ENCODE measurements at regions not wholly inside any gene's neighbourhood (a gene's known extent, or its start where the extent isn't known, plus 50 kb on each side); places are given as distances from the start of the nearest gene placed in this dataset.

DNA sequence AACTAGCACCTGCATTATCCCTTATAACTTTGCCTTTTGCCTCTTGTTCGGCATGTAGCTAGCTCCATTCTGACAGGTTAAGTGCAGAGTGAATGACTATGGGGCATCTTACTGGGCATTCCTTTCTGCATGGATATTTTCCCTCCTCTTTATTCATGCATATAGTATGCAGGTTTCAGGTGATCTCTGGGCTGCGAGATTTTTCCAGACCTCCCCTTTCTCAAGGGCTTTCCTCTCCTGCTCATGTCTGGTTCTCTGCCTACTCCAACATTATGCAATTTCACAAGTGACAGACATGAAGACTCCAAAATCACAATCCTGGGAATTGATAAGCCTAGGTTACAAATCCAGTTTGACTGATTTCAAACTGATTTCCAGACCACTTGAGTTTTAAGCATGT lies 503.8 kb downstream of the NXPH1 start:
- DNase-seq (ENCODE audit: low spot score): no peak

DNA sequence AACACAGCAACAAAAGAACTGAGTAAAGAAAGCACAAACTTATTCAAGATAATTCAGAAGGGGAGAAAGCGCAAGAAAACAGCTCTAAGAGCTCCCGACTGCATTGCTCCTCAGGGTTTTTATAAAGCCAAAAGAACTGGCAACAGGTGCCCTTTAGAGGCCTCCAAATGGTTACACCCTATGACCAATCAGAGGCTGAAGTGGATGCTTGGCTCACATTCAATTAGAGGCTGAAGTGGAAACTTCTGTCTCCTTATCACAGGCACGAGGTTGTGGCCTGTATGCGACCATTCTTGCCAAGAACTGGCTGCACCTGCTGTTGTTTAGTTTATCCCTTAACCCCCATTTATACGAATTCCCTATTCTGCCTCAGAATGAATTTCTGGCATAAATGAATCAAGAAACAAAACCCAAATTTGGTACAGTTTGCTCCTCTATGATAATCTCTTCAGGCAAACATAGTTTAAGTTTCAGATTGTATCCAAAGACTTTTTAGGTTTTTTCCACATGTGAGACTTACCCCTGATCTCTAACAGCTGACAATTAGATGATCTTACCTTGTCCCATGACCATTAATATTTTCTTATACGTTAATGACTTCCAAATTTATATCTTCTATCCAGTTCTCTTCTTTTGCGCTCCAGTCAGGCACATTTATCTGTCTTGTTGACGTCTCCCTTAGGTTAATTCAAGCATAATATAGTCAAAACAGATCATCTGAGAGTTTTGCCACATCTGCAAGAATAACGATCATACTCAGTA lies 504.8 kb downstream of the NXPH1 start:
- no peak for DNase-seq (ENCODE audit: low spot score)

DNA sequence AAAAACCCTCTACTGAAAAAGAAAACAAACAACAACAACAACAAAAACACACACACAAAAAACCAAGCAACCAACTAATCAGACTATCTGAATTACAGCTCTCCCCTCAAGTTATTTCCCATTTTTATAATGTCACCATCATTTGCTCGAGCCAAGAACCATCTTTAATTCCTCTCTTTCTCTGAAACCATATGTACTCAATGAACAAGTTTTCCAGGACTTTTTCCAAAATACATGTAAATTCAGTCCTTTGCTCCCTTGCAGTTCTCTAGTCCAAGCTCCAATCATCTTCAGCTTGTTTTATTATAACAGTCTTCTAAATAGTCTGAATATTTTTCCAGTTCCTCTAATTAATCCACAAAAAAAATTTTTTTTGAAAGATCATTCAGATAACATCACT lies 506.0 kb downstream of the NXPH1 start:
- no peak for DNase-seq (ENCODE audit: low spot score)

DNA sequence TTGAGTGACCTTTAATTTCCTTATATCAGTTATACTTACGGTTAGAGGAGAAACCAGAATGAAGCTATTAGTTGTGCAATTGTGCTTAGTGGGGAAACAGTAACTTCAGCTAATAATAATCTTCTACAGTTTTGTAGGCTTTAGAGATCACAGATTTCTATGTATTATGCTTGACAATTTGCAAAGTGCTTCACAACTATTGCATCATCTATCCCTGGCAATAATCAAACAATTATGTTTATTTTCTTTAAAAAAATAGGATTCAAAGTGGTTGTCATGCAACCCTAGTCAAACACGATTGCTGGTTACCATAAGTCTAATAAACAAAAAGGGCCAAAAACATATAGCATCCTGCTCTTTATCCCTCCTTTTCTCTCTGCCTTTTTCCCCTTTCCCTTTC lies 530.3 kb downstream of the NXPH1 start:
- DNase-seq (ENCODE audit: low spot score): no peak

DNA sequence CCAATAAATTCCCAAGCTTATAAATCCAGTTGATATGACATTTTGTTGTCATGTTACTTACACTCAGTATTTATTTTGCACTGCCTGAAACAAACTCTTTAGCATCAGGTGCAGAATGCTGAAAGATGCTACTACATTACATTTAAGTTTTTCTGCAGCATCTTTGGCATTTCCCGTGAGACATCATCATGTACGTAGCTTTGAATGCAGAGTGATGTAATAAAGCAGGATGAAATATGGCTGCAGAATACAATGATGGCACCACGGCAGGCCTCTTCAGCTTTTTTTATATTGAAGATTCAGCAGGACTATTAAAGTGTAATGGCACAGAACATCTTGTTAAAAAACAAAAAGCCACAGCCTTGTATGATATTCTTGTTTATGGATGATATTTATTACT lies 531.8 kb downstream of the NXPH1 start:
- no peak for DNase-seq (ENCODE audit: low spot score)

DNA sequence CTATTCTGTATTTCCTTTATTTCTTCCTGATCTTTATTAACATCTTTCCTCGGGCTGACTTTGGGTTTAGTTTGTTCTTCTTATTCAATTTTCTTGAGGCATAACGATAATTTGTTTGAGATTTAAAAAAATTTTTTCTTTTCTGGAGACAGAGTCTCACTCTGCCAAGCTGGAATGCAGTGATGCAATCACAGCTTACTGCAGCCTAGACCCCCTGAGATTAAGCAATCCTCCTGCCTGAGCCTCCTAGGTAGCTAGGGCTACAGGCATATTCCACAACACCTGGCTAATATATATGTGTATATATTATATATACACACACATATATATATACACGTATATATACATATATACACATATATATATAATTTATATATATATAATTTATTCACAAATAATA lies 540.2 kb downstream of the NXPH1 start:
- DNase-seq (ENCODE audit: low spot score): no peak

DNA sequence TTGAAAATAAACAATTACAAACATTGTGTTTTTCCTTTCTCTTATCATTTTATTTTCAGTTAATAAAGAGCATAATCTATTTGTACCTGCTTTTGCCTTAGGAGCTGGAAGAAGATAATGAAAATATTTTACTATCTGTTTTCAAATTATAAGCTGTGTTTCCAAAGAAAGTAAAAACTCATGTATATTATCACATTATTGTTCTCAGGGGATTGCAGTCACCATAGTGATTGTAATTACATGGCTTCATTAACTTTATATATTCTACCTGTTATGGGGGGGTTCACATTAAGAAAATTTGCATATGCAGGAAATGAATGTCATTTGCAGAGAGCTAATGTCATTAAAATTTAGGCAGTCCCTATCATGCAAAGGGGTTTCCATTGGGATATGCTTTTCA lies 542.3 kb downstream of the NXPH1 start:
- no peak for DNase-seq (ENCODE audit: low spot score)

DNA sequence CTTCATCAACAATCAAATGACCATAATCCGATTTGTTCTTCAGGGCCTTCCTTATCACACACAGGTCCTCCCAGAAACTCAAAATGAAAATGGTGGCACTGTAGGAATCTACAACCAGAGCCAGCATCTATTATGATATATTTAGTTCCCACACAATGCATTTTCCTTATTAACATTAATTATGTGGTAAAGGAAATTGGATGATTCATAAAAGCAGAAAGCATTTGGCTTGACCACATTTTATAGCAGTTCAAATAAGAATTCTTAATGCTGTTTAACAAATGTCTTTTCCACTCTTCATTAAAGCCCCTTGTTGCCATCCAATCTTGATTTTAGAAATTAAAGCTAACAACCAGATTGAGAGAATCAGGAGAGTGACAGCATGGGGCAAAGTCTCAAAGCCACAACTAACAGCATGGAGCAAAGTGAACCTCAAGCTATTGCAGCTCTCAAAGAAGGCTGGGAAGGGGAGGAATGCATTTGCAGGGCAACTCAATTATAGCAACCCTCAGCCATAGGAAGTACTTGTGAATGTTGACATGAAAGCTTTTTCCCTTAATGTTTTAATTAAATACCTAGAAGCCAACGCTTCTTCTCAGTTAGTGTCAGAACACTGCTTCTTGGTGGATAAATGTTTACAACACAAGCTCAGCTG lies 549.1 kb downstream of the NXPH1 start:
- no peak for DNase-seq (ENCODE audit: low spot score)

DNA sequence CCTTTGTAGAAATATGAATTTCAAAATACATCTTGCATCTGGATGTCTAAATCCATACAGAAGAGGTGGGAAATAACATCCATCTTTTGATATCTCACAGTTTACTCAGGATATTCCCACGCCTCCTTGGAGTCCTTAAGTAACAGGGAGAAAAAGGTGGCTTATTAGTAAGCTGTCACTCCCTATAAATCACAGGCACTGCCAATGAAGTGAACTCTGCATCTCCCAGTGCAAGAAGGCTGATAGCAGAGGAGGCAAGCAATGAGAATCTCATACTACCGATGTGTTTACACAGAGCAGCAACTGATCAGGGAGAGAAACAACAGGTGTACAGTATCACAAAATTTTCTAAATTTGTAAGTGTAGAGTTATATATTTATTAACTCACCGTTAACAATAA lies 551.8 kb downstream of the NXPH1 start:
- no peak for DNase-seq (ENCODE audit: low spot score)

DNA sequence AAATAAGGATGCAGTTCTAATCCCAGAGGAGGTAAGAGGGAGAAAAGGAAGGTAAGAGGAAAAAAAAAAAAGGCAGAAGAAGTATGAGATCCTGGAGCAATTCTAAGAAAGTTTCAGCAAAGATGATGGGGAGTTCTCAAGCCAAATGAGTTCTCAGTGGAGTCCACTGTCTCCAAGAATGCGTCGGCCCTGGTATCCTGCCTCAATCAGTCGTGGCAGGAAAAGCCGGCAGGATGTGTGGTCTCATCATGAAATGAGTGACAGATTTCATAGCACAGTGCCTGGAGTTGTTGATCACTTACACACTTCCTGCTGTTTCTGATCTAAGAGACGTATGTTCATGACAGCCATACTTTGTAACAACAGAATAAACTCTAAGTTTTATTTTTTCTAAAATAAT lies 554.9 kb downstream of the NXPH1 start:
- no peak for DNase-seq (ENCODE audit: low spot score)

DNA sequence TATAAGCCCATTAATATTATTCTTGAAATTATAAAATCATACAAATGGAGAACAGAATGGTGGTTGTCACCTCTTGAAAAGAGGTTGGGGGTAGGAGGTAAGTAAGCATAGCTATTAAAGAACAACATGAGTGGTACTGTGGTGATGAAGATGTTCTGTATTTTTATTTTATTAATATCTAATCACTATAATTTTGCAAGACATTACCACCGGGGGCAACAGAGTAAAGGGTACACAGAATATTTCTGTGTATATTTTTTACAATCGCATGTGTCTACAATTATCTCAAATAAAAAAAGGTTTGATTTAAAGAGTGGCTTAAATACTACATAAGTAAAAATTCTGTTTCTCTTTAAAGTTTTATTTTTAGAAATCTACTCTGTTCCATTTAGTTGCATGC lies 557.8 kb downstream of the NXPH1 start:
- DNase-seq (ENCODE audit: low spot score): no peak

DNA sequence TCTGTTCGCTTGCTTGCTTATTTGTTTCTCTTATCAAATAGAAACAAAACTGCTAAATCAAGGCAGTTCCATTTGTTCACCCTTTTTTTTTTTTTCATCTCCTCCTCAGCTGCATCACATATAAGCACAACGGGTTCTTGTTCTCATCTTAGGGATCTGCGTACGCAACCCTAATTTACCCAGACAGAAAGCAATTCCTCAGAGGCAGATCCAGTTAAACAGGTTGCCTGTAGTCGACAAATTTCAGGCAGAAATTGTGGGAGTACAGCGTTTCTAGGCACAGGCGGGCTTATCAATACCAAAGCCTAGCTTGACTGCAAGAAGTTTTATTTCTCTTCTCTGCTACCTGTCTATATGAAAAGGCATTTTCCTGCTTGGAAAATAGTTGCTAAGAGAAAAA lies 565.4 kb downstream of the NXPH1 start:
- DNase-seq (ENCODE audit: low spot score): no peak

DNA sequence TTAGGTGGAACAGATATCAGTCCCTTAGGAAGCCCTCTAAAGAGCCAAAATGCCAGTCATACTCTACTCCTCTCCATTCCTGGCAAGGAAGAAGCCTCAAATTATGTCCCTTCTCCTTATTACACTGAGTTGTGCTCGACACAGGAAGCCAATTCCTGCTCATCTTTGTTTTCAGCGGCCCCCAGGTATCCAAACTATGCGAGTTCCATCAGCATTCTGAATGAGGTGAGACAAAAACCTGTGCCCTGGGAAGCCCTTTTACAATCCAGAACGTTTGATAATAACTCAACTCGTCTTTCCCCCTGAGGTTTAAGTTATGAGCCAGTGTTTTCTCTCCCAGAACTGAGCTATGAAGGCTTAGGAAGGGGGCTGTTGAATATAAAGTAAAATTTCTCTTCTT lies 580.5 kb downstream of the NXPH1 start:
- no peak for DNase-seq (ENCODE audit: low spot score)

DNA sequence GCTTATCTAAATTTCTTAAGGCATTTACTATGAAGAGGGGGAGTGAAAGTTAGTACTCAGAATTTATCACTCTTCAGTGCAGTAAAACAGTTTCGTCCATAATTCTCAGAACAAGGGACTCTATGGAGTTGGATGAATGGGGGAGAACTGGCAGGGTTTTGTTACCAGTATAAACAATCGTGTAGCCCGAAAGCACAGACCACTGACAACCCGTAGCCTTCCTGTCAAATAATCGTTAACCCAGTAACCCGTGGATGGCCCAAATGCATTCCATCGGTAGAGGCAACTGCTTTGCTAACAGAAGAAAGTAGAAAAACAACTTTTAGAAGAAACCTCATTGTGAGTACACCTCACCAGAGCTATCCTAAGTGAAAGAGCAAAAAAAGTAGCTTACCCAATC lies 583.9 kb downstream of the NXPH1 start:
- no peak for DNase-seq (ENCODE audit: low spot score)

DNA sequence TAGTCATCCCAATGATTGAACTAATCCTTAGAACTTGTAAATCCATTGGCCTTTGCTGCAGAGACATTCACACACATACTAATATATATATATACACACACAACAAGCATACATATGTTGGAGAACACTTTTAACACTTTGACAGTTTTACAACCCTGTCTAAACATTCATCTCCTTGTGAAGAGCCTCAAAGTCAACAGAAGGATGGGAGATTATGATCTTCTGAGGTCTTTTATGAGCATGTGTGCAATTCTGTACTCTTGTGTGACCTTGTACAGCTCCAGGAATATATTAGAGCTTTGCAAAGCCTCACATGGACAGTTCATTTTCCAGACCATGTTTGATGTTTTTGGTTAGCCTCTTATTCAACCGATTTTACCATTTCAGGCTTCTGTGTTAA lies 589.0 kb downstream of the NXPH1 start:
- no peak for DNase-seq (ENCODE audit: low spot score)

DNA sequence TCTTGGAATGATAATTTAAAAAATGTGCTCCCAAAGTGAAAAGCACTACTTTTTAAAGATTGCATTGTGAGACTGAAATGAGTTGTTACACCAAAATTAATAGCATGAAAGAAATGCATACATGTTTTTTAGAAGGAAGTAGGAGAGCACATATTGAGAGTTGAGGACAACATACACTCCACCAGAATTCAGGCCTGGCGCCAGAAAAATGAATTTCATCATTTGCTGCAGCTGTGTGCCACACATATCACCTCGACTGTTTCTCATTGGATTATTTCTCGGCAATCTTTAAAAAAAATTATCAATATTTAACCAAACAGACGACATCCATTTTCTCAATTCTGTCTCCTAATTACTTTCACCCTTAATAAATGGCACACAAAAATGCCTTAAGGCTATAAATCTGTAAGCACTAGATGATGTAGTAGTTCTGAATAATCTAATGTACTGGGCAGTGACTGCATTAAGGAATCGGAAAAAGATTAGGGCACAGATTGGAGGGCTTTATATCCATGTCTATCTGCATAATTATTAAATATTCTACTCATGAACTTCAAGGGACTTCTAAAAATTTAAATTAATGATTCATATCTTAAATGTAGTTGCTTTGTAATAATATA lies 590.4 kb downstream of the NXPH1 start:
- no peak for DNase-seq (ENCODE audit: low spot score)

DNA sequence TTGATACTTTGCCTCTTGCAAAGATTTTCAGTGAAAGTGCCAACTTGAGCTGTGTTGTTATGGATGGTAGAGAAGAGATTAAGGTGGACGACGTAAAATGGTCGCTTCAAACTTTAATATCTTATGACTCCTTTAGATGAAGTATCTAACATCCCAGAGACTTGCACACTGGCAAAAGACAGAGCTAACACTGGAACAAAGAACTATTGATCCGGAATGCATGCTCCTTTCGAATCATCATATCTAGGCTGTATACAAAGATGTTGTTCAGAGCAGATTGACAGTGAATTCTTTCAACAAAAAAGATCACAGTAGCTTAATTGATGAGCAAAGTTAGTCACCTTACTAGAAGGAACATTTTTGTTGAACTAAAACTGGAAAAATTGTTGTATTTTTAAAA lies 592.7 kb downstream of the NXPH1 start:
- DNase-seq (ENCODE audit: low spot score): no peak

DNA sequence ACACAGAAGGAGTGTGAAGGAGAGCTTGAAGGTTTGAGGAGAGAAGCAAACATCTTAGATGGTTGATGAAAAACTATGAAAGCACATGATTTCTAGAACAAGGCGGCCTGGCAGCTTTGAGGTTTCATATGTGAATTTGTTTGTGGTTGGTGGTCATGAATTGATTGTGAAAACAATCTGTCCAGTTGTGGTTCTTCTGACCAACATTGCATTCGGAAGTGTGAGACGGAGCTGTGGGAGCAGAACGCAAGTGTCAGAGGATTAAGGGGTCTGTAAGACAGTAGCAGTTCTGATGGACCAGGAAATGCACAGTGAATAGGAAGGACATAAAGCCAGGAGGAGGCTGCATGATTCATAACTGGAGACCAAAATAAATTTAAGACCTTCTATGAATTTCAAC lies 594.6 kb downstream of the NXPH1 start:
- no peak for DNase-seq (ENCODE audit: low spot score)

DNA sequence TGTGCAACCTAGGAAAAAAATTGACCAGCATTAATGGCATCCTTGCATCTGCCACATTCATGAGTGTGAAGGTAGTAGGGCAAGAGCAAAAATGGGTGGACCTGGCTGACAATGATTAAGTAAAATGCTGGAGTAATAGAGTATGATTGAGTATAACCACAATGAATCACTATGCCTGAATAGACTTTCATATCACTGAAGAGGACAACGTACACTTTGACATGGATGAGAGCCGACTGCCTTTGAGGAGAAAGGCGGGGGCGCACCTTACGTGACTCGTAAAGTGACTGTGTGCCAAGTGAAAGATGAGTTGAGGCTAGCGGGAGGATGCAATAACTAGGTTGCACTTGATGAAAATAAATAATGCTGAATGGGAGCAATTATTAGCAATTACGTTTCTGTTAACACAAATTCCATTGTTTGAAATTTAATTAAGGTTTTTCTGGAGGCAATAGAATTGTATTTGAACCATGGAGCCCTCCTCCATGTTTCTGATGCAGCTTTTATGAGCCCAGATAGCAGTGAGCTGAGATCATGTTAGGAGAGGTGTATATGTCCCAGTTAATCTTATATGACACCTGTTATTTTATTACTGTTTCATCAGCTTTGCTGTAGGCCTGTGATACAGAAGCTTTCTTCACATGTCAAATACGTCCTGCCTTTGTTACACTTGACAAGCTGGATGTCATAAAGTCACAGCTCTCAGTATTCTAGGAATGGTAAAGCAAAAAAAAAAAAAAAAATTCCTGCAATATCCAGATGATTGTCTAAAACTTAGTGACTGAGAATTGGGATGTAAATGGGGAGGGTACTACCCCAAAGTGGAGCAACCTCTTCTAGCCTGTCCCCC lies 596.5 kb downstream of the NXPH1 start:
- no peak for DNase-seq (ENCODE audit: low spot score)

DNA sequence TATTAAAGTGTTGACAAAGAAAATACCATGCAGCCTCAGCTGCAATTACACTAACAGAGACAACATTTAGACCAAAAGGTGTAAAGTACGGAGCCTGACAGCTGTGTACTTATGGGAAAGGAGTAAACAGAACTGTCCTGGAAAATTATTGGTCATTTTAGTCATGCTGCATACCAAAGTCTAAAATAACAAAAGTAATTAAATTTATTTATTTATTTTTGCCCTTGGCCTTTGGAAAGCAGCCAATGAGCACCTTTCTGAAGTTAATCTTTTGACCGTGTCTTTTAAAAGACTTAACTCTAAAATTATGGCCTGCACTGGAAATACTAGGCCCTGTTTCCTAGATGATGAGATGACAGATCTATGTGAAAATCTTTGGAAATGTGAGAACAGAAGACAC lies 597.6 kb downstream of the NXPH1 start:
- DNase-seq (ENCODE audit: low spot score): no peak

DNA sequence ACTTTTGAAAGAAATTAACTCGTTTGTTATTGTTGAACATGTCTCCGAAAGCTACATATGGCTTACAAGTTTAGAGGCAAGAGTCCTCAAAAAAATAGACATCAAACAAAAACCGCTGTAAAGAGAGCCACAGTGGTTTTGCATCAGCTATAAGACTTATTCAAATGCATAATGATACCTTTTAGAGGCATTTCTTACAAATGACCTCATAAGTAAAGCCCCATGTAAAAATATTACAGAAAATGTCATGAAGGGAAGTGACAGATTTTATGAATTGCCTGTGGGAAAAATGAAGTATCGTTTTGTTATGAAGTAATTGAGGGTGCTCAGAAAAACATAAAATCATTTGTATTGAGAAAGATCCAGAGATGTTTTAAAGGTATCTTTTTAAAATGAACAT lies 598.0 kb downstream of the NXPH1 start:
- DNase-seq (ENCODE audit: low spot score): no peak

DNA sequence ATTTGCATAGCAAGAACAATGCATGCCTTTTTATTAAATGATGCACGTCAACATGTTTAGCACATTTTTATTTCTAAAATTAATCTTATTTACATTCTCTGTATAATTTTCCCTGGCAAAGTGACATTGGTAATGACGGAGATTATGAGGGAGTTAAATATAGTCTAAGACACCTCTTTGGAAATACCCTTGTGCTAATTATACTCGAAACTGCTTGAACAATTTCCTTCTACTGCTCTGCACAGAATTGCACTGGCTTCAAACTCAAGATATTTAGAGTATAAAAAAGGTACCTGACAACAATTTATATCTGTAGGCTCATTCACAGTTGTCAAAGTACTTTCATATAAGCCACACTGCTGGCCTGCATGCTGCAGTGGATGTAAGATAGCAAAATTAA lies 602.7 kb downstream of the NXPH1 start:
- no peak for DNase-seq (ENCODE audit: low spot score)

Measured in CD4-positive, alpha-beta T cell treated with Interleukin-2 at 100 ng/mL for 4 hours (primary cell).